WTC11 (cell line): ENCODE measurements at regions not wholly inside any gene's neighbourhood (a gene's known extent, or its start where the extent isn't known, plus 50 kb on each side); places are given as distances from the start of the nearest gene placed in this dataset.

Source experiments
- CREB1 ChIP-seq: sonication (generic); formaldehyde crosslinking; IDR thresholded peaks from 2 replicates; pipeline ENCODE4 v1.8.0; 2023; ENCODE audit warnings: mild to moderate bottlenecking, missing genetic modification reagents
- CTCF ChIP-seq: fragments of 200-600 bp; IDR thresholded peaks from 2 replicates; pipeline ENCODE4 v1.8.0; 2022; ENCODE audit warnings: antibody characterized with exemption
- EMX1 ChIP-seq: fragments of 250-450 bp; sonication (Bioruptor Pico); IDR thresholded peaks from 2 replicates; pipeline ENCODE4 v1.8.0; 2021; ENCODE audit warnings: mild to moderate bottlenecking

- no peak for TF ChIP-seq CTCF
- TF ChIP-seq CREB1 (CRISPR knock-in tag): no peak
- no peak for TF ChIP-seq EMX1
Measured at GRCh38 chr11:29553990-29554389, 462.8 kb downstream of the KCNA4 start.
